HCT116 (cell line): ENCODE measurements at regions not wholly inside any gene's neighbourhood (a gene's known extent, or its start where the extent isn't known, plus 50 kb on each side); places are given as distances from the start of the nearest gene placed in this dataset.

Experiments
- CBX3 ChIP-seq: IDR thresholded peaks from 2 replicates; pipeline ENCODE4 v1.6.1; 2012; ENCODE audit warnings: low read depth
- EZH2 ChIP-seq: fragments of 200-600 bp; sonication (generic); IDR thresholded peaks from 2 replicates; pipeline ENCODE4 v1.6.1; 2017; ENCODE audit warnings: antibody characterized with exemption, mixed run types
- JUND ChIP-seq: IDR thresholded peaks from 2 replicates; pipeline ENCODE4 v1.6.1; 2012
- POLR2A ChIP-seq: IDR thresholded peaks from 2 replicates; pipeline ENCODE4 v1.7.0; 2011; ENCODE audit warnings: borderline replicate concordance; ENCODE audit not compliant: insufficient read depth, insufficient read length; ENCODE audit errors: extremely low read depth
- POLR2AphosphoS5 ChIP-seq: IDR thresholded peaks from 2 replicates; pipeline ENCODE4 v1.6.1; 2011; ENCODE audit warnings: mild to moderate bottlenecking, low read depth, low read length, moderate library complexity
- RAD21 ChIP-seq: IDR thresholded peaks from 2 replicates; pipeline ENCODE4 v1.6.1; 2012; ENCODE audit warnings: low read depth, mild to moderate bottlenecking
- YY1 ChIP-seq: IDR thresholded peaks from 2 replicates; pipeline ENCODE4 v1.6.1; 2011; ENCODE audit warnings: low read length, low read depth, moderate library complexity, mild to moderate bottlenecking; ENCODE audit not compliant: insufficient replicate concordance; ENCODE audit errors: extremely low read depth
- ZNF274 ChIP-seq: fragments of 200-500 bp; sonication (Bioruptor generic); IDR thresholded peaks from 2 replicates; pipeline ENCODE4 v1.6.1; 2014; ENCODE audit warnings: mild to moderate bottlenecking, low read depth, low read length, inconsistent platforms
- TF ChIP-seq, protein P1 (sequence below), 3 experiments: fragments of 200-600 bp in 1 of 3; sonication (generic) in 1 of 3; IDR thresholded peaks in 2 of 3; conservative IDR thresholded peaks in 1 of 3; 2 replicates each; pipeline ENCODE4 v1.5.1; 2012 to 2017; ENCODE audit warnings: low read depth in 2 of 3, low read length in 2 of 3, antibody characterized with exemption in 1 of 3, borderline replicate concordance in 1 of 3, control low read depth in 1 of 3, mild to moderate bottlenecking in 1 of 3, mixed read lengths in 1 of 3, mixed run types in 1 of 3, moderate library complexity in 1 of 3; ENCODE audit not compliant: insufficient read depth in 1 of 3
- TF ChIP-seq, protein P2 (sequence below): IDR thresholded peaks from 2 replicates; pipeline ENCODE4 v1.6.1; 2012; ENCODE audit warnings: low read depth

DNA sequence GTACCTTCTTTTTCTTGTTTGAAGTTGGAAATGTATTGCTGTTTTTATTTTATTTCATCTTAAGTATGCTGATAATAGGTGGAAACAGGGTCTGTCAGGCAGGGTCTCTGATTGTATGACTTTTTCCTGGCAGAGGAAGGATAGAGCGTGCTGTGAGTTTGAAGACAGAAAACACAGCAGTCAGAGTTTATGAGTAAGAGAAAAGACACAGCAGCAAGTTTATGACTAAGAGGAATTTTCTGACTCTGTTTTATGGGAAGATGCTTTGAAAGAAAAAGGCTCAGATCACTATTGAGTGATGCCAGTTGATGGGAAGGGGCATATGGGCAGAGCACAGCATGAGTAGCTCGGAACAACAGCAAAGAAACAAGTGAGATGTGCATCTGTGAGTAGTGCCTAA lies 379.1 kb downstream of the MEIS1 start:
- TF ChIP-seq, protein P1, sequence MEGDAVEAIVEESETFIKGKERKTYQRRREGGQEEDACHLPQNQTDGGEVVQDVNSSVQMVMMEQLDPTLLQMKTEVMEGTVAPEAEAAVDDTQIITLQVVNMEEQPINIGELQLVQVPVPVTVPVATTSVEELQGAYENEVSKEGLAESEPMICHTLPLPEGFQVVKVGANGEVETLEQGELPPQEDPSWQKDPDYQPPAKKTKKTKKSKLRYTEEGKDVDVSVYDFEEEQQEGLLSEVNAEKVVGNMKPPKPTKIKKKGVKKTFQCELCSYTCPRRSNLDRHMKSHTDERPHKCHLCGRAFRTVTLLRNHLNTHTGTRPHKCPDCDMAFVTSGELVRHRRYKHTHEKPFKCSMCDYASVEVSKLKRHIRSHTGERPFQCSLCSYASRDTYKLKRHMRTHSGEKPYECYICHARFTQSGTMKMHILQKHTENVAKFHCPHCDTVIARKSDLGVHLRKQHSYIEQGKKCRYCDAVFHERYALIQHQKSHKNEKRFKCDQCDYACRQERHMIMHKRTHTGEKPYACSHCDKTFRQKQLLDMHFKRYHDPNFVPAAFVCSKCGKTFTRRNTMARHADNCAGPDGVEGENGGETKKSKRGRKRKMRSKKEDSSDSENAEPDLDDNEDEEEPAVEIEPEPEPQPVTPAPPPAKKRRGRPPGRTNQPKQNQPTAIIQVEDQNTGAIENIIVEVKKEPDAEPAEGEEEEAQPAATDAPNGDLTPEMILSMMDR (IDR thresholded peaks at IDR 0.05 in 2 of 3, conservative IDR thresholded peaks at IDR 0.05 in 1 of 3; ENCODE audit: borderline replicate concordance in 1 of 3, insufficient read depth in 1 of 3, low read depth in 2 of 3, low read length in 2 of 3) = no peak
- no peak for TF ChIP-seq JUND
- no peak for TF ChIP-seq CBX3
- TF ChIP-seq POLR2A = no peak
- TF ChIP-seq ZNF274 = no peak
- TF ChIP-seq YY1 = no peak
- no peak for TF ChIP-seq POLR2AphosphoS5
- TF ChIP-seq EZH2 = no peak
- no peak for TF ChIP-seq RAD21
- TF ChIP-seq, protein P2, sequence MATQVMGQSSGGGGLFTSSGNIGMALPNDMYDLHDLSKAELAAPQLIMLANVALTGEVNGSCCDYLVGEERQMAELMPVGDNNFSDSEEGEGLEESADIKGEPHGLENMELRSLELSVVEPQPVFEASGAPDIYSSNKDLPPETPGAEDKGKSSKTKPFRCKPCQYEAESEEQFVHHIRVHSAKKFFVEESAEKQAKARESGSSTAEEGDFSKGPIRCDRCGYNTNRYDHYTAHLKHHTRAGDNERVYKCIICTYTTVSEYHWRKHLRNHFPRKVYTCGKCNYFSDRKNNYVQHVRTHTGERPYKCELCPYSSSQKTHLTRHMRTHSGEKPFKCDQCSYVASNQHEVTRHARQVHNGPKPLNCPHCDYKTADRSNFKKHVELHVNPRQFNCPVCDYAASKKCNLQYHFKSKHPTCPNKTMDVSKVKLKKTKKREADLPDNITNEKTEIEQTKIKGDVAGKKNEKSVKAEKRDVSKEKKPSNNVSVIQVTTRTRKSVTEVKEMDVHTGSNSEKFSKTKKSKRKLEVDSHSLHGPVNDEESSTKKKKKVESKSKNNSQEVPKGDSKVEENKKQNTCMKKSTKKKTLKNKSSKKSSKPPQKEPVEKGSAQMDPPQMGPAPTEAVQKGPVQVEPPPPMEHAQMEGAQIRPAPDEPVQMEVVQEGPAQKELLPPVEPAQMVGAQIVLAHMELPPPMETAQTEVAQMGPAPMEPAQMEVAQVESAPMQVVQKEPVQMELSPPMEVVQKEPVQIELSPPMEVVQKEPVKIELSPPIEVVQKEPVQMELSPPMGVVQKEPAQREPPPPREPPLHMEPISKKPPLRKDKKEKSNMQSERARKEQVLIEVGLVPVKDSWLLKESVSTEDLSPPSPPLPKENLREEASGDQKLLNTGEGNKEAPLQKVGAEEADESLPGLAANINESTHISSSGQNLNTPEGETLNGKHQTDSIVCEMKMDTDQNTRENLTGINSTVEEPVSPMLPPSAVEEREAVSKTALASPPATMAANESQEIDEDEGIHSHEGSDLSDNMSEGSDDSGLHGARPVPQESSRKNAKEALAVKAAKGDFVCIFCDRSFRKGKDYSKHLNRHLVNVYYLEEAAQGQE = no peak
